Spleen (tissue), 7 donors: ENCODE measurements at regions not wholly inside any gene's neighbourhood (a gene's known extent, or its start where the extent isn't known, plus 50 kb on each side); places are given as distances from the start of the nearest gene placed in this dataset.

Source experiments
- POLR2A ChIP-seq, 3 donors: fragments of 450-650 bp; IDR thresholded peaks; one replicate each; pipeline ENCODE4 v1.5.1; 2017; ENCODE audit warnings: antibody characterized with exemption in 3 of 3, mild to moderate bottlenecking in 1 of 3
- TF ChIP-seq, protein P1 (sequence below), 11 experiments: fragments of 200-600 bp in 7 of 11; fragments of 450-650 bp in 4 of 11; sonication (generic) in 4 of 11; IDR thresholded peaks in 8 of 11; conservative IDR thresholded peaks in 3 of 11; 1 replicate in 7 of 11; 2 replicates in 4 of 11; pipeline versions ENCODE4 v1.4.0 to v1.8.0; 2016 to 2021; ENCODE audit warnings: antibody characterized with exemption in 11 of 11, inconsistent platforms in 4 of 11, mild to moderate bottlenecking in 1 of 11
- donor health status: DM: no; HTN: no; CAD: no; lungs with moderate emphysema.
- donor health status: DM: no; HTN: no; CAD: no.
- donor health status: DM: no; HTN: no; CAD: no.

DNA sequence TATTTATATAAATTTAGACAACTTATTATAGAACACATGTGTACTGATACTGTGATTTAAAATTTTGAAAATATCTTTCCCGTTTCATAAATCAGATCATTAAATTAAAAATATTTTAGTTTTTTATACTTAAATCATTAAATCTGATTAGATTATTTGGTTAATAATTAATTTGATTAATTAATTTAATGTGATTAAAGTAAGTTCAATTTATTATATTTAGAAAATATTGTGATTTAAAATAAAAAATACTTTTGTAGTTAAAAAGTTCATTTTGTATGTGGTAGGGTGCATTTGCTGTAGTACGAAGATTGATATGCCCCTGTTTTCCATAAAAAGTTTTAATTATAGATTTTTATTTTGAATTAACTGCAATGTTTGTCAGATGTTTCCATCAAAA, 1323.4 kb downstream of the RAPGEF2 start:
- TF ChIP-seq, protein P1, sequence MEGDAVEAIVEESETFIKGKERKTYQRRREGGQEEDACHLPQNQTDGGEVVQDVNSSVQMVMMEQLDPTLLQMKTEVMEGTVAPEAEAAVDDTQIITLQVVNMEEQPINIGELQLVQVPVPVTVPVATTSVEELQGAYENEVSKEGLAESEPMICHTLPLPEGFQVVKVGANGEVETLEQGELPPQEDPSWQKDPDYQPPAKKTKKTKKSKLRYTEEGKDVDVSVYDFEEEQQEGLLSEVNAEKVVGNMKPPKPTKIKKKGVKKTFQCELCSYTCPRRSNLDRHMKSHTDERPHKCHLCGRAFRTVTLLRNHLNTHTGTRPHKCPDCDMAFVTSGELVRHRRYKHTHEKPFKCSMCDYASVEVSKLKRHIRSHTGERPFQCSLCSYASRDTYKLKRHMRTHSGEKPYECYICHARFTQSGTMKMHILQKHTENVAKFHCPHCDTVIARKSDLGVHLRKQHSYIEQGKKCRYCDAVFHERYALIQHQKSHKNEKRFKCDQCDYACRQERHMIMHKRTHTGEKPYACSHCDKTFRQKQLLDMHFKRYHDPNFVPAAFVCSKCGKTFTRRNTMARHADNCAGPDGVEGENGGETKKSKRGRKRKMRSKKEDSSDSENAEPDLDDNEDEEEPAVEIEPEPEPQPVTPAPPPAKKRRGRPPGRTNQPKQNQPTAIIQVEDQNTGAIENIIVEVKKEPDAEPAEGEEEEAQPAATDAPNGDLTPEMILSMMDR (IDR thresholded peaks at IDR 0.05 in 8 of 11, conservative IDR thresholded peaks at IDR 0.05 in 3 of 11) = no peak
- TF ChIP-seq POLR2A (IDR thresholded peaks at IDR 0.05) = no peak
